ENCODE measurements at regions not wholly inside any gene's neighbourhood (a gene's known extent, or its start where the extent isn't known, plus 50 kb on each side); places are given as distances from the start of the nearest gene placed in this dataset.

DNA sequence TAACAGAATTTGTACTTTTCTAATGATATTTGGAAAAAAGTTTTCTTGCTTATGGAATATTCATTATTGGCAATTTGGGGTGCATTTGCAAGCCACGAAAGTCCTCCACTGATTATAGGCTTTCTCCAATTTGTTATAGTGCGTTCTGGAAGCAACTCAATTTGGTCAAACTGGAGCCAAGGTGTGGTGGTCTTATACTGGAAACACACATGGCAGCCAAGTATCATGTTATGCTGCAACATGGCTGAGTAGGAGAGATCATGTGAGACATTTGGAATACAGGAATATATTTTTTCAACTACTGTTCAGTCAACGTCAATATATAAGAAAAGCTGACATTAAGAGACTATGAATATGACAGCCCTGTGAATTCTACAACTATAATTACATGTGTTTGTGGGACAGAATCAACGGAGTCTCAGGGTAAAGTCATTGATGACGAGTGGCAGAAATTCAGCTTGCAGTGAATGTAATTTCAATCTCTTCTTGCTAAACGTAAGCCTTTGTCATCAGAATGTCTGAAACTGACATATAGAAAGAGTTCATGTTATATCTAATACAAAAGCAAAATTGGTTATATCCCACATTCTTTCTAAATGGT is 83.8 kb upstream of the FIBIN start:
- H2BK20ac ChIP-seq (ENCODE audit: low read depth, low read length, poor library complexity, severe bottlenecking): no peak overlapping the region
- no peak overlapping the region for H2BK120ac ChIP-seq (ENCODE audit: low read depth, low read length, poor library complexity, severe bottlenecking)
- H4K91ac ChIP-seq (ENCODE audit: insufficient read length, low read depth, low read length): no peak overlapping the region
- no peaks in the 10 kb centered on the region for H3K79me1 ChIP-seq (ENCODE audit: insufficient read depth, low read depth, low read length, poor library complexity, severe bottlenecking)
- H3K4me2 ChIP-seq (ENCODE audit: insufficient read depth, insufficient read length, low read length): no peak overlapping the region
- no peak overlapping the region for H2AK5ac ChIP-seq (ENCODE audit: insufficient read length, low read length)
- Mint-ChIP-seq H3K4me1 (peaks cover 9 to 12% of the 10 kb centered on the region in 2 experiments), H3K27ac (no peak overlapping the region), H3K9me3 (peaks cover 0 to 3% of the 10 kb centered on the region in 2 experiments; a peak in 1 of 5 replicates), H3K36me3 (ENCODE audit: insufficient read depth in 1 of 3, low read depth in 3 of 3) (peaks cover 0 to 3% (median 0%) of the 10 kb centered on the region in 3 experiments; a peak in 2 of 7 replicates), H3K27me3 (ENCODE audit: low read depth) (no peaks in the 10 kb centered on the region), H3K4me3 (no peak overlapping the region)
- no peak overlapping the region for H3K23ac ChIP-seq (ENCODE audit: insufficient read length, low read depth, low read length)
- H3K4me1 ChIP-seq (ENCODE audit: insufficient read depth, low read length): peaks cover 2% of the 10 kb centered on the region; the same call in 1 of the 2 replicates
- H3K56ac ChIP-seq (ENCODE audit: insufficient read length, low read depth, low read length): no peak overlapping the region
- H4K8ac ChIP-seq (replicated peaks; ENCODE audit: insufficient read length, low read depth, low read length): no peak overlapping the region
- no peak overlapping the region for H3K18ac ChIP-seq (ENCODE audit: insufficient read length, low read depth, low read length)
- H3K9me3 ChIP-seq (ENCODE audit: control insufficient read depth, low read depth, low read length): no peaks in the 10 kb centered on the region
- no peaks in the 10 kb centered on the region for H3K79me2 ChIP-seq (ENCODE audit: insufficient read depth, low read length)
- H4K20me1 ChIP-seq (ENCODE audit: control insufficient read depth, insufficient read depth, insufficient read length): no peaks in the 10 kb centered on the region
- H2BK12ac ChIP-seq (ENCODE audit: insufficient read length, low read depth, low read length): no peak overlapping the region
- no peaks in the 10 kb centered on the region for H3K23me2 ChIP-seq (ENCODE audit: insufficient read length, low read depth, low read length, poor library complexity, severe bottlenecking)
- no peak overlapping the region for H2AFZ ChIP-seq (ENCODE audit: low read length)
- H3T11ph ChIP-seq (ENCODE audit: low read length): no peak overlapping the region
- H2BK5ac ChIP-seq (ENCODE audit: insufficient read length, low read length): no peak overlapping the region
- WGBS (ENCODE audit: extremely low coverage, insufficient read length, low lambda C conversion rate): no CpG with 5 or more reads among the region's 6 CpGs
- H3K9ac ChIP-seq (ENCODE audit: extremely low read depth, insufficient read length, low read length): no peak overlapping the region
- H2BK15ac ChIP-seq (ENCODE audit: low read depth, low read length): no peak overlapping the region
- no peak for DNase-seq
- H3K27ac ChIP-seq (ENCODE audit: insufficient read length, low read depth, low read length): no peak overlapping the region
- no peaks in the 10 kb centered on the region for H3K27me3 ChIP-seq (ENCODE audit: insufficient read depth, low read length)
- H4K5ac ChIP-seq (ENCODE audit: insufficient read length, low read depth, low read length): no peak overlapping the region
- no peak for TF ChIP-seq CTCF (conservative IDR thresholded peaks at IDR 0.05)
- no peak overlapping the region for H3K14ac ChIP-seq (ENCODE audit: insufficient read depth, low read length)
- H3K4ac ChIP-seq (ENCODE audit: low read depth, low read length): no peak overlapping the region
